ENCODE measurements at regions not wholly inside any gene's neighbourhood (a gene's known extent, or its start where the extent isn't known, plus 50 kb on each side); places are given as distances from the start of the nearest gene placed in this dataset.
A peak's percentile ranks its signal among the peaks of the same experiment; 100 is the strongest.

GRCh38 chr9:30628915-30629567 is 1755.4 kb upstream of the ACO1 start:
- Histone ChIP-seq H4K20me1 (ENCODE audit: insufficient read depth, low read length) (no peaks in the 10 kb centered on the region), H3K79me2 (ENCODE audit: insufficient read depth, low read length) (no peaks in the 10 kb centered on the region), H3K36me3 (replicated peaks in 1 of 2; ENCODE audit: control insufficient read depth in 1 of 2, insufficient read depth in 2 of 2, low read length in 2 of 2) (no peaks in the 10 kb centered on the region), H3K4me2 (ENCODE audit: low read depth, low read length) (no peak overlapping the region), H3K4me3 (replicated peaks in 1 of 3; ENCODE audit: insufficient read depth in 1 of 3, low read depth in 2 of 3, low read length in 3 of 3) (no peak overlapping the region), H3K9me3 (ENCODE audit: low read length) (no peaks in the 10 kb centered on the region), H3K9ac (ENCODE audit: insufficient read depth, low read depth, low read length) (no peak overlapping the region), H3K27me3 (ENCODE audit: control insufficient read depth in 1 of 2, insufficient read depth in 2 of 2, low read length in 2 of 2) (no peaks in the 10 kb centered on the region), H3K4me1 (ENCODE audit: insufficient read depth, low read length) (peaks cover 9% of the 10 kb centered on the region; the same call in 1 of the 2 replicates), H3K27ac (ENCODE audit: extremely low read length, insufficient read depth, low read length) (no peak overlapping the region), H2AFZ (ENCODE audit: low read length) (no peak overlapping the region)
- ATAC-seq (peak; percentile 78), FAIRE-seq (no peak), DNase-seq (ENCODE audit: low spot score) (peak; percentile 12)
- CTCF ChIA-PET (ENCODE audit: low intra/inter-chr PET ratio, low total read pairs) = no interaction called here
- 0% methylated on average over 2 of the region's 2 CpGs for WGBS (ENCODE audit: low lambda C conversion rate)
- POLR2A ChIA-PET = no interaction called here
- intact Hi-C loops (cut with micrococcal nuclease; ENCODE audit: unreplicated experiment) (no loop called here), in situ Hi-C loops (cut with HindIII; ENCODE audit: extremely low pct_ligation_motif_present, low pct_unique_long_range_greater_than_20kb) (no loop called here)
- no TSS peak for BruUV-seq (replicated peaks)
- TF ChIP-seq NR2F1 (CRISPR knock-in tag; IDR thresholded peaks at IDR 0.05) (peak in 1 of 2 experiments; percentile 63; a peak in 2 of 4 replicates), BORCS8-MEF2B (CRISPR knock-in tag; IDR thresholded peaks at IDR 0.05) (no peak), CENPBD1 (CRISPR knock-in tag; IDR thresholded peaks at IDR 0.05; ENCODE audit: borderline replicate concordance, low read depth) (no peak), NR2F2 (IDR thresholded peaks at IDR 0.05; ENCODE audit: borderline replicate concordance, low read depth) (0 out of 2 replicates have a peak, but pooled peaks have one; percentile 31), ZBTB40 (IDR thresholded peaks at IDR 0.05) (no peak), ZBTB40 (CRISPR knock-in tag; IDR thresholded peaks at IDR 0.05) (no peak), ZNF317 (CRISPR knock-in tag; IDR thresholded peaks at IDR 0.05) (no peak), ETS1 (CRISPR knock-in tag; IDR thresholded peaks at IDR 0.05) (no peak), NCOA2 (CRISPR knock-in tag; IDR thresholded peaks at IDR 0.05) (no peak), CHD4 (IDR thresholded peaks at IDR 0.05; ENCODE audit: borderline replicate concordance, low read length) (no peak), ZNF337 (CRISPR knock-in tag; IDR thresholded peaks at IDR 0.05; ENCODE audit: borderline replicate concordance, low read depth) (no peak)
